ENCODE measurements at regions not wholly inside any gene's neighbourhood (a gene's known extent, or its start where the extent isn't known, plus 50 kb on each side); places are given as distances from the start of the nearest gene placed in this dataset.

DNA sequence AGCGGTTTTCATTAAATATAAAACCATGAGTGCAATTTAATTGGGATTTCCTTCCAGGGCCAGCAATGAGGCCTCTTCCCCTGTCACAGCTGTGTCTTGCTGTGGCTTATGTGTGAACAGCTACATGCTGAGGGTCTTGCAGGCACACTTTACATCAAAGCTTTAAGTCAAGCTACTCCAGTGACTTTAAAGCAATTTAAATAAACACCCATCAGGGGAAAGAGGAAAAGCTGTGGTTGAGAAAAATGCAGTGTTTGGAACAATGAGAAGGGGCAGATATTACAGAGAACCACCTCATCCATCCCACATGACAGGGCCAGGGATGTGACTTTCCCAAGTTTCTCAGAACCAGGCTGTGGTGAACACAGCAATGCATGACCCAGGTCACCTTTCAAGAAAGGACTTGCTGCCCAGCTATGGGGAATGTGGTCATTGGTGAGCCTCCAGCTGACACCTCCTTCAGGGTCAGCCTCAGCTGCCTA, 115.9 kb upstream of the LPAR1 start:
- WGBS, 2 donors, result 80 to 96% methylated on average over 1 of the region's 1 CpG
- Histone ChIP-seq H3K27ac (no peak overlapping the region), H3K4me1 (no peaks in the 10 kb centered on the region), H3K4me3 (no peak overlapping the region), H3K36me3 (ENCODE audit: low read depth, missing control alignments) (no peaks in the 10 kb centered on the region), H3K9me3 (no peaks in the 10 kb centered on the region), H3K27me3 (no peaks in the 10 kb centered on the region)
- DNase-seq, result no peak
- intact Hi-C loops (cut with DNase I; ENCODE audit: low total_unique reads), result no loop called here
- no peak for TF ChIP-seq POLR2A (IDR thresholded peaks at IDR 0.05)
- TF ChIP-seq, protein P1, sequence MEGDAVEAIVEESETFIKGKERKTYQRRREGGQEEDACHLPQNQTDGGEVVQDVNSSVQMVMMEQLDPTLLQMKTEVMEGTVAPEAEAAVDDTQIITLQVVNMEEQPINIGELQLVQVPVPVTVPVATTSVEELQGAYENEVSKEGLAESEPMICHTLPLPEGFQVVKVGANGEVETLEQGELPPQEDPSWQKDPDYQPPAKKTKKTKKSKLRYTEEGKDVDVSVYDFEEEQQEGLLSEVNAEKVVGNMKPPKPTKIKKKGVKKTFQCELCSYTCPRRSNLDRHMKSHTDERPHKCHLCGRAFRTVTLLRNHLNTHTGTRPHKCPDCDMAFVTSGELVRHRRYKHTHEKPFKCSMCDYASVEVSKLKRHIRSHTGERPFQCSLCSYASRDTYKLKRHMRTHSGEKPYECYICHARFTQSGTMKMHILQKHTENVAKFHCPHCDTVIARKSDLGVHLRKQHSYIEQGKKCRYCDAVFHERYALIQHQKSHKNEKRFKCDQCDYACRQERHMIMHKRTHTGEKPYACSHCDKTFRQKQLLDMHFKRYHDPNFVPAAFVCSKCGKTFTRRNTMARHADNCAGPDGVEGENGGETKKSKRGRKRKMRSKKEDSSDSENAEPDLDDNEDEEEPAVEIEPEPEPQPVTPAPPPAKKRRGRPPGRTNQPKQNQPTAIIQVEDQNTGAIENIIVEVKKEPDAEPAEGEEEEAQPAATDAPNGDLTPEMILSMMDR (IDR thresholded peaks at IDR 0.05), result no peak

DNA sequence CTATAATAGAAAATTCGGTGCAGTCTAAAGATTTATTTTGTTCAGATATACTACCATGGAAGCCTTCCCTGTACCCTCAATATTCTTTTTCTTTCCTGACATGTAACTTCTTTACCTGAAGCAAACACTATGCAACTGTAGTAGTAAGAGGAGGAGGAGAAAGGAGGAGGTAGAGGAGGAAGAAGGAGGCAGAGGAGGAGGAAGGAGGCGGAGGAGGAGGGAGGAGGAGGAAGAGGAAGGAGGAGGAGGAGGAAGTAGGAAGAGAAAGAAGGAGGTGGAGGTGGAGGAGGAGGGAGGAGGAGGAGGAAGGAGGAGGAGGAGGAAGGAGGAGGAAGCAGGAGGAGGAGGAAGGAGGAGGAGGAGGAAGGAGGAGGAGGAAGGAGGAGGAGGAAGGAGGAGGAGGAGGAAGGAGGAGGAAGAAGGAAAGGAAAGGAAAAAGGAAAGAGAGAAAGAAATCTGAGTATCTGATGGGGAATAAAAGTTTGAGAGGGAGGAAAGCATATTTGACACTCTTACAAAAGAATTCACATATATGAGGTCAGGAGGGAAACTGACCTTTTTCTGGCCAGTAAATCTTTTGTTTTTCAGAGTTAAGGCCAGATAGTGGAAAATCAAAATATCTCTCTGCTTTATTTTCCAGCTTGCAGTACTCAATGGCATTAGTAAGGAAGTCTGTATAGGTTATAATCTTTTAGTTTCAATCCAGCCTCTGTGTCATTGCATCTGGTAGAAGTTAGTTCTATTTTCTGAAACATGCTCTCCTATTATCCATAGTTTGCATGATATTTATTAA, 114.5 kb upstream of the LPAR1 start:
- Histone ChIP-seq H3K36me3 (ENCODE audit: low read depth, missing control alignments) (no peaks in the 10 kb centered on the region), H3K9me3 (no peaks in the 10 kb centered on the region), H3K4me3 (no peak overlapping the region), H3K27me3 (no peaks in the 10 kb centered on the region), H3K4me1 (no peaks in the 10 kb centered on the region), H3K27ac (no peak overlapping the region)
- intact Hi-C loops (cut with DNase I; ENCODE audit: low total_unique reads), result no loop called here
- 93 to 98% methylated on average over 2 of the region's 2 CpGs for WGBS, 2 donors
- no peak for DNase-seq
- TF ChIP-seq, protein P1 (IDR thresholded peaks at IDR 0.05), result no peak
- TF ChIP-seq POLR2A (IDR thresholded peaks at IDR 0.05), result no peak

DNA sequence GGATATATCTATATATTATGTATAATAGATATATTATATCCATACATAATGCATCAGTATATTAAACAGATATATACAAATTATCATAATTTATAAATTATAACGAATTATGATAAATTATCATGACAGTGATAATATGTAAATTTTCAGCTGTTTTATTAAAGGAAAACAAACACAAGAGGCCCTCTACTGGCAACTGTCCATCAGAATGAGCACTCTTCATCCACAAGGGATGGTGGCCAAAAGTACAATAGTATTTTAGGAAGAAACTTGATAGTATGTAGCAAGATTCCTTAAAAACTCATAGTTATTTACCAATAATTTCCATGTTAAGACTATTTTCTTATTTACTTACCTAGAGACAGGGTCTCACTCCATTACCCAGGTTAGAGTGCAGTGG, 113.3 kb upstream of the LPAR1 start:
- no peaks in the 10 kb centered on the region for H3K27me3 ChIP-seq
- 67 to 76% methylated on average over 1 of the region's 1 CpG for WGBS, 2 donors
- intact Hi-C loops (cut with DNase I; ENCODE audit: low total_unique reads), result no loop called here
- H3K9me3 ChIP-seq, result no peaks in the 10 kb centered on the region
- TF ChIP-seq POLR2A (IDR thresholded peaks at IDR 0.05), result no peak
- TF ChIP-seq, protein P1 (IDR thresholded peaks at IDR 0.05), result no peak
- DNase-seq, result no peak
- H3K27ac ChIP-seq, result no peak overlapping the region
- H3K4me3 ChIP-seq, result no peak overlapping the region
- H3K36me3 ChIP-seq (ENCODE audit: low read depth, missing control alignments), result no peaks in the 10 kb centered on the region
- no peaks in the 10 kb centered on the region for H3K4me1 ChIP-seq

DNA sequence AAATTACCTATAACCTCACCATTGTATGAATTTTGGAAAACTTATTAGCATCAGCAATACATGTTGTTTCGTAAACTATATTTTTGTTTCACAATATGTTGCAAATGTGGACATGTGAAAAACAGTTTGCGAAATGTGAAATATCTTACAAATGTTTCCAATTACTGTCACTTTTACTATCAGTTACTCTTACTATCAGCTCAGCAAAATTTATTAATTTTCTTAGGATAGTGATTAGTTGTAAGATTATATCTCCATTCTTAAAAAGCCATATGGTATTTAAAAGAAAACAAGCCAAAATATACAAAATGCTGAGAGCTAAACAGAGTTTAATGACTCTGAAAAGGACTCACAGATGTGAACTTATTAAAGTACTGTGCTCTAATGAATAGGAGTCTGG, 111.9 kb upstream of the LPAR1 start:
- intact Hi-C loops (cut with DNase I; ENCODE audit: low total_unique reads), result no loop called here
- DNase-seq, result no peak
- H3K4me1 ChIP-seq, result no peaks in the 10 kb centered on the region
- 95 to 97% methylated on average over 2 of the region's 2 CpGs for WGBS, 2 donors
- no peak overlapping the region for H3K4me3 ChIP-seq
- H3K9me3 ChIP-seq, result no peaks in the 10 kb centered on the region
- no peak for TF ChIP-seq POLR2A (IDR thresholded peaks at IDR 0.05)
- TF ChIP-seq, protein P1 (IDR thresholded peaks at IDR 0.05), result no peak
- H3K27ac ChIP-seq, result no peak overlapping the region
- H3K36me3 ChIP-seq (ENCODE audit: low read depth, missing control alignments), result no peaks in the 10 kb centered on the region
- H3K27me3 ChIP-seq, result no peaks in the 10 kb centered on the region

Data from testis (tissue), 2 donors.